Stomach (tissue), 4 donors: ENCODE measurements at regions not wholly inside any gene's neighbourhood (a gene's known extent, or its start where the extent isn't known, plus 50 kb on each side); places are given as distances from the start of the nearest gene placed in this dataset.

Experiments used
- POLR2A ChIP-seq, 4 donors: fragments of 450-650 bp; IDR thresholded peaks; one replicate each; pipeline ENCODE4 v1.6.1; 2016; ENCODE audit warnings: antibody characterized with exemption in 4 of 4, control low read depth in 2 of 4, mild to moderate bottlenecking in 1 of 4, moderate library complexity in 1 of 4
- POLR2AphosphoS5 ChIP-seq, 3 donors: sonication (generic); formaldehyde crosslinking; IDR thresholded peaks; one replicate each; pipeline ENCODE4 v1.6.1; 2016; ENCODE audit warnings: antibody characterized with exemption in 3 of 3
- TF ChIP-seq, protein P1 (sequence below), 7 experiments: fragments of 450-650 bp in 4 of 7; fragments of 200-600 bp in 3 of 7; sonication (generic) in 3 of 7; IDR thresholded peaks; one replicate each; pipeline ENCODE4 v1.5.1; 2016 to 2019; ENCODE audit warnings: antibody characterized with exemption in 7 of 7, control low read depth in 2 of 7, mild to moderate bottlenecking in 1 of 7

- TF ChIP-seq, protein P1, sequence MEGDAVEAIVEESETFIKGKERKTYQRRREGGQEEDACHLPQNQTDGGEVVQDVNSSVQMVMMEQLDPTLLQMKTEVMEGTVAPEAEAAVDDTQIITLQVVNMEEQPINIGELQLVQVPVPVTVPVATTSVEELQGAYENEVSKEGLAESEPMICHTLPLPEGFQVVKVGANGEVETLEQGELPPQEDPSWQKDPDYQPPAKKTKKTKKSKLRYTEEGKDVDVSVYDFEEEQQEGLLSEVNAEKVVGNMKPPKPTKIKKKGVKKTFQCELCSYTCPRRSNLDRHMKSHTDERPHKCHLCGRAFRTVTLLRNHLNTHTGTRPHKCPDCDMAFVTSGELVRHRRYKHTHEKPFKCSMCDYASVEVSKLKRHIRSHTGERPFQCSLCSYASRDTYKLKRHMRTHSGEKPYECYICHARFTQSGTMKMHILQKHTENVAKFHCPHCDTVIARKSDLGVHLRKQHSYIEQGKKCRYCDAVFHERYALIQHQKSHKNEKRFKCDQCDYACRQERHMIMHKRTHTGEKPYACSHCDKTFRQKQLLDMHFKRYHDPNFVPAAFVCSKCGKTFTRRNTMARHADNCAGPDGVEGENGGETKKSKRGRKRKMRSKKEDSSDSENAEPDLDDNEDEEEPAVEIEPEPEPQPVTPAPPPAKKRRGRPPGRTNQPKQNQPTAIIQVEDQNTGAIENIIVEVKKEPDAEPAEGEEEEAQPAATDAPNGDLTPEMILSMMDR (IDR thresholded peaks at IDR 0.05) = no peak
- TF ChIP-seq POLR2A (IDR thresholded peaks at IDR 0.05) (no peak), POLR2AphosphoS5 (IDR thresholded peaks at IDR 0.05) (no peak)
These were observed 400.2 kb upstream of the TBL1XR1 start for GRCh38 chr3:177597311-177598096.
